ENCODE measurements at regions not wholly inside any gene's neighbourhood (a gene's known extent, or its start where the extent isn't known, plus 50 kb on each side); places are given as distances from the start of the nearest gene placed in this dataset.
A peak's percentile ranks its signal among the peaks of the same experiment; 100 is the strongest.

DNA sequence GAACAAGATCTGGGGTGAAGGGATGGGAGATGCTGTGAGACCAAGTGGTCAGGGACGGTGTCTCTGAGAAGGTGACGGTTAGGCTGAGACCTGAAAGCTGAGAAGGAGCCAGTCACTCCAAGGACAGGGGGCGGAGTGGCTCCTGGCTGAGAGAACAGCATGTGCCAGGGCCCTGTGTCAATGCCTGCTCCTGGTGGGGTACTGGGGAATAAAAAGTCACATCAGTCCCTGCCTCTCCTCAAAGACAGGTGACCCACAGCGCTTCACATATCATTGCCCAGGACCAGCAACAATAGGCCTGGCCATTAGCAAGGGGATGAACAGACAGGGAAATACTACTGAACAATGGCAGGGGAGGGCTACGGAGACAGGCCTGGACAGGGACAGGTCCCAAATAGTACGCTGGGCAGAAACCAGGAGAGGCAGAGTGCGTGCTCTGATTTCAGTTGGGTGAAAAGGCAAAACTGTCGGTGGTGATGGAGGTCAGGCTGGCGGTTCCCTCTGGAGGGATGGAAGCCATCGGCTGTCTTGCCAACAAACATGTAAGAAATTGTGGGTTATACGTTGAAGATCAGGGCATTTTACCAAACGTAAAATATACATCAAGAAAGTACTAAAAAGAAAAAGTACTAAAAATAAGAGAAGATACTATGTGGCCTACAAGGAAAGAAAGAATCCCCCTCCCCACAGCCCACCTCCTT lies 64.3 kb downstream of the C9orf50 start:
- BruUV-seq (replicated peaks): no TSS peak
- DNase-seq: no peak
- ATAC-seq (ENCODE audit: low read depth): no peak
- no peaks in the 10 kb centered on the region for H3K9me3 ChIP-seq (ENCODE audit: control insufficient read depth, insufficient read depth, low read length)
- H3K79me1 ChIP-seq (ENCODE audit: low read depth in 1 of 2, low read length in 2 of 2): no peaks in the 10 kb centered on the region
- H3K4me2 ChIP-seq (ENCODE audit: low read depth, low read length): peak overlapping the region; percentile 49
- no peak overlapping the region for H3K4me3 ChIP-seq (ENCODE audit: insufficient read depth, low read depth, low read length)
- H2AFZ ChIP-seq (replicated peaks; ENCODE audit: low read length, poor library complexity): peak overlapping the region; percentile 93
- H3K4me1 ChIP-seq (ENCODE audit: control insufficient read depth, insufficient read depth, low read length): peaks cover 28% of the 10 kb centered on the region
- intact Hi-C loops (cut with micrococcal nuclease): no loop called here
- H2BK120ac ChIP-seq (ENCODE audit: low read depth, low read length): peak overlapping the region; percentile 97
- peak overlapping the region; percentile 91 for H2BK20ac ChIP-seq (ENCODE audit: low read depth, low read length)
- H3K27me3 ChIP-seq (ENCODE audit: control insufficient read depth, insufficient read depth, low read length): no peaks in the 10 kb centered on the region
- peak overlapping the region; percentile 99 for H4K91ac ChIP-seq (ENCODE audit: insufficient read depth, low read depth, low read length)
- peak overlapping the region; percentile 95 for H3K14ac ChIP-seq (replicated peaks; ENCODE audit: low read depth, low read length)
- H3K9ac ChIP-seq (ENCODE audit: low read depth, low read length): peak overlapping the region; percentile 77
- H4K20me1 ChIP-seq (ENCODE audit: insufficient read depth, low read length): no peaks in the 10 kb centered on the region
- H3K27ac ChIP-seq (ENCODE audit: insufficient read depth, low read length): peak overlapping the region; percentile 91
- H2BK15ac ChIP-seq (ENCODE audit: low read depth, low read length): peak overlapping the region; percentile 72
- peak overlapping the region; percentile 91 for H3K4ac ChIP-seq (ENCODE audit: low read depth, low read length)
- dilution Hi-C loops (cut with HindIII; ENCODE audit: low sequenced_read_pairs, unreplicated experiment): no loop called here
- peak overlapping the region; percentile 70 for H2BK5ac ChIP-seq (ENCODE audit: low read depth, low read length, poor library complexity, severe bottlenecking)
- WGBS, 2 experiments (ENCODE audit: extremely low coverage in 2 of 2, insufficient read length in 1 of 2): 60% methylated on average over 1 of the region's 12 CpGs; no CpG with 5 or more reads in 1 of the 2 experiments
- peak overlapping the region; percentile 97 for H4K5ac ChIP-seq (ENCODE audit: low read depth, low read length)
- in situ Hi-C loops (cut with MboI; ENCODE audit: low sequenced_read_pairs): no loop called here
- ChIA-PET POLR2A (ENCODE audit: unreplicated experiment) (no interaction called here), CTCF (no interaction called here)
- TF ChIP-seq, protein P1, sequence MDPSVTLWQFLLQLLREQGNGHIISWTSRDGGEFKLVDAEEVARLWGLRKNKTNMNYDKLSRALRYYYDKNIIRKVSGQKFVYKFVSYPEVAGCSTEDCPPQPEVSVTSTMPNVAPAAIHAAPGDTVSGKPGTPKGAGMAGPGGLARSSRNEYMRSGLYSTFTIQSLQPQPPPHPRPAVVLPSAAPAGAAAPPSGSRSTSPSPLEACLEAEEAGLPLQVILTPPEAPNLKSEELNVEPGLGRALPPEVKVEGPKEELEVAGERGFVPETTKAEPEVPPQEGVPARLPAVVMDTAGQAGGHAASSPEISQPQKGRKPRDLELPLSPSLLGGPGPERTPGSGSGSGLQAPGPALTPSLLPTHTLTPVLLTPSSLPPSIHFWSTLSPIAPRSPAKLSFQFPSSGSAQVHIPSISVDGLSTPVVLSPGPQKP (IDR thresholded peaks at IDR 0.05; ENCODE audit: borderline replicate concordance, low read depth, low read length): no peak
- H3K18ac ChIP-seq (ENCODE audit: low read depth, low read length): peak overlapping the region; percentile 96
- H3K9me1 ChIP-seq (ENCODE audit: insufficient read depth, low read length): peaks cover 19% of the 10 kb centered on the region
- H2AK5ac ChIP-seq (ENCODE audit: low read depth, low read length): peak overlapping the region; percentile 99
- H3K36me3 ChIP-seq (ENCODE audit: control insufficient read depth, insufficient read depth, low read length): no peaks in the 10 kb centered on the region
- H2AK9ac ChIP-seq (replicated peaks; ENCODE audit: low read depth, low read length, poor library complexity): peak overlapping the region; percentile 94
- peak overlapping the region; percentile 98 to 99 for H4K8ac ChIP-seq (ENCODE audit: low read depth in 2 of 2, low read length in 2 of 2)
- H3K56ac ChIP-seq (ENCODE audit: extremely low read depth, insufficient read depth, low read length): peak overlapping the region; percentile 74
- peak overlapping the region; percentile 76; the same call in 1 of the 2 replicates for H3K23ac ChIP-seq (ENCODE audit: low read depth, low read length)
